NCI-H2196 (cell line): ENCODE measurements at regions not wholly inside any gene's neighbourhood (a gene's known extent, or its start where the extent isn't known, plus 50 kb on each side); places are given as distances from the start of the nearest gene placed in this dataset.
"Not testable (repeated sequence)": the region's sequence is repeated elsewhere in the genome, so short reads cannot be mapped to it uniquely, and the experiment has no call there.

Source experiments
- DNase-seq: peaks from one replicate; lab custom pipeline; 2025; ENCODE audit not compliant: unreplicated experiment; lab: John Stamatoyannopoulos, UW

DNA sequence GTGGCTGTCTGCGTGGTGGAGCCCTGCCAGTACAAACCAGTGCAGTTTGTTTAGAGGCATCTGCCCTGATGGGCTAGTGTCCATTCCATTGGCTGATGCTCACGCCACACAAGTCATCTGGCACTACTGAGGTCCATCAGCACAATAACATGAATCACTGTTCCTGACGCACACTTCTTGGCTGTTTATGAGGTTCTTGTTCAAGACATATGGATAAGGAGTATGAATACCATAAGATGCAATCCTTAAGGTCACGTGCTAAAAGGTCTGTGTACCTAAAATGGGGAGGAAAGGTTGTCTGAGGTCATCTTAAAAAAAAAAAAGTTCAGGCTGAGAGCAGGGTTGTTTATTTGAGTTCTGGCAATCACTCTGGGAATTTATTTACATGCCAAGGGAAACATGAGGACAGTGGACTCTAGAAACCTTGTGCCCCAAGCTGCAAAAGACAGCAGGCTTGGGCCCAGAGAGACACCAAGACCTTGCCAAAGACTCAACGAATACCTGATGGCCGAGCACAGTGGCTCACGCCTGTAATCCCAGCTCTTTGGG, 54.1 kb upstream of the SHLD1 start:
- no peak for DNase-seq

DNA sequence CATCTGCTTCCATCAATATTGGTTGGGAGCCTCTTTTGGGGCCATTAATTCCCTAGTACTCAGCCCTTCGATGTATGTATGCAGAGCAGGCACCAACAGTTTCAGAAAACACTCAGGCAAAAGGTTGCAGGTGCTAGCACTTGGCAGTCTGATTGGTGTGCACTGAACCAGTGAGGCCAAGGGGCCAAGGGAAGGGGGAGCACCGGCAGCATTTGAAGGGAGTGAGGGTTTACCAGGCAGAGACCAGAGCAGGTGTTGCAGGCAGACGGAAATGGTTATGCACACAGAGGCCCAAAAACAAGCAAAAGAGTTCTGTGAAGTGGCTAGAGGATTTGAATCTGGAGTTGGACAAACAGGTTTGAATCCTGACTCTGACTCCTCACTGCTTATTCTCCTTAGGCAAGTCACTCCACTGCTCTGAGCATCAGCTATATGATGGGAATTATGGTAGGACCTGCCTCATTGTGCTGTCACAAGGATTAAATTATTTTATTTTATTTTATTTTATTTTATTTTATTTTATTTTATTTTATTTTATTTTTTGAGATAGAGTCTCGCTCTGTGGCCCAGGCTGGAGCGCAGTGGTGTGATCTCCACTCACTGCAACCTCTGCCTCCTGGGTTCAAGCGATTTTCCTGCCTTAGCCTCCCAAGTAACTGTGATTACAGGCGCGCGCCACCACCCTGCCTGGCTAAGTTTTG, 58.1 kb upstream of the SHLD1 start:
- peak; percentile 87 for DNase-seq

DNA sequence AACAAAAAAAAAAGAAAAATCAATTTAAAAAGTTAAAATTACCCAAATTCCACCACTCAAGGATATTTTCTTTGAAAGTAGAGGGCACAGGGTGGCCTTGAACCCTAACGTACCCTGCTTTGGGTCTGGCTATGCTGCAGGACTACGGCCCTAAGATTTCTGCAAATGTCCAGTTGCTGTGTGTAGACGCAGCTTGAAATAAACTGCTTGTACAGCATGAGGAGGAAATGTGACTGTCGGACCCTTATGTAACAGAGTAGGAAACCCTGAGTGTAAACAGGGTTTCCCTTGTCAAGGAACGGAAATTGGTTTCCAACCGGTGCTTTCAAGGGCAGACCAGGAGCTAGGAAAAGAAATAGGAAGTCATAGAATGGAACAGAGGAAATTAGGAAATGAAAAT, 60.7 kb upstream of the SHLD1 start:
- no peak for DNase-seq

- no peak for DNase-seq
These were observed 61.7 kb upstream of the SHLD1 start for GRCh38 chr20:5688431-5688972.

- DNase-seq = no peak
These were observed 62.3 kb upstream of the SHLD1 start for GRCh38 chr20:5687884-5688283.

GRCh38 chr20:5686384-5687105, 63.7 kb upstream of the SHLD1 start:
- no peak for DNase-seq

GRCh38 chr20:5682556-5682955, 67.6 kb upstream of the SHLD1 start:
- not testable (repeated sequence) for DNase-seq

DNA sequence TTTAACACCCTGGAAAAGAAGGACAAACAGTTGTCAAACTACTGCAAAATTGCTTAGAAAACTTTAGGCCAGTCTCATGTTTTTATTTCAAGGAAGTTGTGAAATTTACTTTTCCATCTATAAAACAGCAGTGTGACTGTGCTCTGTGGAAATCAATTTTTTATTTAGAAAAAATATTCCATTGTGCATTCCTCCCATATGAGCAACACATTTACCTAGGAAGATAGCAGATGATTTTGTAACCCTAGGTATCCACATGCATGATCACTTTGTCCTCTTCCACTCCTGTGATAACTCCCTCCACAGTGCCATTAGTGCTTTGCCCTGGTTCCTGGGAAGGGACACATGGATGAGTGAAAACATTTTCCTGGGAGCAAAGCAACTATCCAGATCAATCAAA, 69.4 kb upstream of the GPCPD1 start:
- DNase-seq = no peak

DNA sequence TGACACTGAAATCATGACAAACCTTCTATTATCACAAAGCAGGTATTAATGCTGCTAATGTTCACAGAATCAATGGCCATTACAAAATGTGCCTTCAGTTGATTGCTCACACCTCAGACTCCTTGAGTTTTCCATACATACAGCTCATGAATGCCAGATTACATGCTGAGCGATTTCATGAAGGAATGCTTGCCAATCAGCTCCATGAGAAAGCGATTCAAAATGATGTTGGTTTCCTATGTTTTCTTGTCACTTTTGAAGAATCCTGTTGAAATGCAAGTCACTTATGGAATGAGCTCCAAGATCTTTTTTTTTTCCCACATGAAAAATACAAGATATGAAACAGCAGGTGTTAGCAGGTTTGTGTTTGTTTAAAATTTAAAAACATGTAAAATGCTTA, 68.0 kb upstream of the GPCPD1 start:
- DNase-seq = no peak

GRCh38 chr20:5677944-5678343, 67.1 kb upstream of the GPCPD1 start:
- not testable (repeated sequence) for DNase-seq

GRCh38 chr20:5677389-5677788, 66.6 kb upstream of the GPCPD1 start:
- DNase-seq = no peak

DNA sequence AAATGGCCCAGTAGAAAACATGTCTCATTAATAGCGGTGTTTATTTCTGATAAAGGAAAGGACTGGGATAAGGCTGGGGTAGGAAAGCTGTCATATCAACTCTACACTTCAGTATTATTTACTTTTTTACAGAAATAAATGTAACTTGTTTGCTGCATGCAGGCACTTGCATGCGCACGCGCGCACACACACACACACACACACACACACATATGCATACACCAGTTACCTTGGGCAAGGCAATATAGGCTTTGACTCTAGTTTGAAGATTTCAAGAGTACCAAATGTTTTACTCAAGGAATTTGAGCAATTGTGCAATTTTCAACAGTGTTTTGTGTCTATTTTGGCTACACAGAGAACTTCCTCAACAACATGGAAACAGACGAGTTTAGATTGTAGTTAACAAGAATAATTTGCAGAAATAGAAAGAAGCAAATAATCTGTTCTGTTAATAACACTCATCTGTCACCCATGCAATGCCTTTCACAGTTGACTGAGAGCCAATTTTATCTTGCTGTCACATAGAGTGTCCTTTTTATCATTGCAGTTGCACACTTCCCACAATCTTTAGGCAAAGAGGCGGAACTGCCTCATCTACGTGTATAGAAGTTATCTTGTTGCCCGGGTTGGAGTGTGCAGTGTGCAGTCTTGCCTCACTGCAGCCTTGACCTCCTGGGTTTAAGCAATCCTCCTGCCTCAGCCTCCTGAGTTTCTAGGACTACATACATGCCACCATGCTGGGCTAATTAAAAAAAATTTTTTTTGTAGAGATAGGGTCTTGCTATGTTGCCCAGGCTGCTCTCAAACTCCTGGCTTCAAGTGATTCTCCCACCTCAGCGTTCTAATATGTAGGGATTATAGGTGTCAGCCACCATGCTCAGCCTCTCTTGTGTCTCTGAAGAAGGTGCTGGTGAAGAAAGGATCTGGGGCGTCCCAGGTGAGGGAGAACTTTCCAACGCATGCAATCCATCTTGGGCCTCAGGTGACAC, 64.6 kb upstream of the GPCPD1 start:
- DNase-seq = no peak

GRCh38 chr20:5674176-5674660, 63.4 kb upstream of the GPCPD1 start:
- DNase-seq = peak; percentile 56

GRCh38 chr20:5670874-5671273, 60.1 kb upstream of the GPCPD1 start:
- DNase-seq = no peak

DNA sequence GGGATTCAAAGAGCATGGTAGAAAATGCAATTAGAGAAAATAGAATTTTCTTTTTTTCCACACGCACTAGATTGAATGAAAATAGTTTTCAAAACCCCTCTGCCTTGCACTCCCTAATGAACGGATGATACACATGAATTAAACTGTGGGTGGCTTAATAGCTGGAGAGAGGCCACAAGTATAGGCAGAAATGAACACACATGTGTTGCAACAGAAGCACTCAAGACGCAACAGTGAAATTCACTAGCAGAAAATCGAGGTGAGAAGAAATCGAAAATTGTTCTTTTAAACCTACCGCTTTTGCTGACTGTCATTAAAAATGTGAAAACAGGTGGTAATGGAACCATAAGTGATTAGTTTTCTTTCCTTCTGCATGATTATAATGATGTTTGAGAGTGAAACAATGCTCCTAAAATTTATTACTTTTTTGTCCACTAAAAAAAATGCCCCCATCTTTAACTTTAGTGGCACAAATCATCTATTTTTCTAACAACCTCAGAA, 59.3 kb upstream of the GPCPD1 start:
- DNase-seq = no peak

DNA sequence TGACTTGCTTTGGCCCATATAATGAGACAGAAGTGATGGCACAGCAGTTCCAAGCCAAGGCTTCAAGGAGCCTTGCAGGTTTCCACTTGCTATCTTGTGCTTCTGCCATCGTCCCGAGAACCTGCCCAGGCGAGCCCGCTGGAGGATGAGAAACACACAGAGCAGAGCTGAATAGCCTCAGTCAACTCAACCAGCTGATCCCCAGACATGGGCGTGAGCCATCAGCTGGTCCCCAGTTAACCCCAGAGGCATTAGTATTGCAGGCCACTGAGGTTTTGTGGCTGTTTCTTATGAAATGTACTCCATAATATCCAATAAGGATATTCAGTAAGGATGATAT, 57.7 kb upstream of the GPCPD1 start:
- no peak for DNase-seq

- no peak for DNase-seq
These were observed 57.1 kb upstream of the GPCPD1 start for GRCh38 chr20:5667705-5668528.

- no peak for DNase-seq
These were observed 54.6 kb upstream of the GPCPD1 start for GRCh38 chr20:5665417-5665816.

GRCh38 chr20:5663396-5663795, 52.6 kb upstream of the GPCPD1 start:
- peak; percentile 18 for DNase-seq

DNA sequence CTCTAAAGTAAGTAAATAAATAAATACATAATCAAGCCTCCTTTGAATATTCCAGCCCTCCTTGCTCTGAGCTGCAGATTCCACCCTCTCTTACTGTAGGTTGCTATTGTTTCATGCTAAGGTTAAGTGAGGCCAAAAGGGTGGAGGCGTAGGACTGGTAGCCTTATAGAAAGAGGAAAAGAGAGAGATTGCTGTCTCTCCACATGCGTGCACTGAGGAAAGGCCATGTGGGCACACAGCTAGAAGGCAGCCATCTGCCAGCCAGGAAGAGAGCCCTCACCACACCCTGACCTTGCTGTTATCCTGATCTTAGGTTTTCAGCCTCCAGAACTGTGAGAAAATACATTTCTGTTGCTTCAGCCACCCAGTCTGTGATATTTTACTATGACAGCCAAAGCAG, 52.0 kb upstream of the GPCPD1 start:
- DNase-seq = no peak
